ENCODE measurements at regions not wholly inside any gene's neighbourhood (a gene's known extent, or its start where the extent isn't known, plus 50 kb on each side); places are given as distances from the start of the nearest gene placed in this dataset.

GRCh38 chr4:60953826-60954225 lies 246.3 kb upstream of the ADGRL3 start:
- TF ChIP-seq CTCF (conservative IDR thresholded peaks at IDR 0.05; ENCODE audit: low read depth, low read length), result no peak
- DNase-seq (ENCODE audit: low read depth), result no peak
- no peak overlapping the region for H3K4me3 ChIP-seq (ENCODE audit: low read length)

- no peak for DNase-seq (ENCODE audit: low read depth)
- no peak overlapping the region for H3K4me3 ChIP-seq (ENCODE audit: low read length)
- no peak for TF ChIP-seq CTCF (conservative IDR thresholded peaks at IDR 0.05; ENCODE audit: low read depth, low read length)
Measured at GRCh38 chr4:60962286-60962685, 237.8 kb upstream of the ADGRL3 start.

- no peak overlapping the region for H3K4me3 ChIP-seq (ENCODE audit: low read length)
- TF ChIP-seq CTCF (conservative IDR thresholded peaks at IDR 0.05; ENCODE audit: low read depth, low read length), result no peak
- DNase-seq (ENCODE audit: low read depth), result no peak
Measured at GRCh38 chr4:60981534-60981933, 218.6 kb upstream of the ADGRL3 start.

GRCh38 chr4:60989141-60989540 lies 211.0 kb upstream of the ADGRL3 start:
- no peak for TF ChIP-seq CTCF (conservative IDR thresholded peaks at IDR 0.05; ENCODE audit: low read depth, low read length)
- no peak overlapping the region for H3K4me3 ChIP-seq (ENCODE audit: low read length)
- no peak for DNase-seq (ENCODE audit: low read depth)

- no peak overlapping the region for H3K4me3 ChIP-seq (ENCODE audit: low read length)
- no peak for TF ChIP-seq CTCF (conservative IDR thresholded peaks at IDR 0.05; ENCODE audit: low read depth, low read length)
- no peak for DNase-seq (ENCODE audit: low read depth)
Measured at GRCh38 chr4:60992037-60992436, 208.1 kb upstream of the ADGRL3 start.

- H3K4me3 ChIP-seq (ENCODE audit: low read length), result no peak overlapping the region
- TF ChIP-seq CTCF (conservative IDR thresholded peaks at IDR 0.05; ENCODE audit: low read depth, low read length), result no peak
- DNase-seq (ENCODE audit: low read depth), result peak; percentile 8
Measured at GRCh38 chr4:61003301-61003700, 196.8 kb upstream of the ADGRL3 start.

- TF ChIP-seq CTCF (conservative IDR thresholded peaks at IDR 0.05; ENCODE audit: low read depth, low read length), result no peak
- no peak overlapping the region for H3K4me3 ChIP-seq (ENCODE audit: low read length)
- DNase-seq (ENCODE audit: low read depth), result no peak
Measured at GRCh38 chr4:61004651-61005170, 195.4 kb upstream of the ADGRL3 start.

All from retinal pigment epithelial cell (primary cell).